Pons (tissue), 1 donor: ENCODE measurements at regions not wholly inside any gene's neighbourhood (a gene's known extent, or its start where the extent isn't known, plus 50 kb on each side); places are given as distances from the start of the nearest gene placed in this dataset.
"Not testable (repeated sequence)": the region's sequence is repeated elsewhere in the genome, so short reads cannot be mapped to it uniquely, and the experiment has no call there.

Experiments
- DNase-seq: peaks from one replicate; pipeline ENCODE4 v3.0.0-alpha.2; 2016; ENCODE audit warnings: low spot score

- DNase-seq: no peak
Measured at GRCh38 chr4:120636120-120636630, 286.4 kb downstream of the PRDM5 start.

GRCh38 chr4:120633810-120634209, 288.7 kb downstream of the PRDM5 start:
- DNase-seq: no peak

DNA sequence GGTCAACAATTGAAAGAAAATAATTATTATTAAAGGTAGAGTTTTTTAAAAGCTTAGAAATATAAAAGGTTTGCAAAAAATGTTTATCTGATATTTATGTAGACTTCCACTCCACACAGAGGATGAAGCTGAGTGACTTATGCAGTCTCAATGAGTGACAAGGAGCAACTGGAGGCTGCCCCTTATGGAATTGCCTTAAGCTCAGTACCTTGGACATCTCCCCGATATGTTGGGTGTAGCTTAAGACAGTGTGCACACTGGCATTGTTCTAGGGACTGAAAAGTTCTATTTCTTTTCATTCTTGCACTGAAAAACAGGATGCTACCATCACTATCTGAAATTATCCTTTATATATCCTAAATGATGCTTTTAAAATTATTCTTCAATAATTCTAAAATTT, 292.1 kb downstream of the PRDM5 start:
- no peak for DNase-seq

- no peak for DNase-seq
Measured at GRCh38 chr4:120629546-120630108, 292.9 kb downstream of the PRDM5 start.

DNA sequence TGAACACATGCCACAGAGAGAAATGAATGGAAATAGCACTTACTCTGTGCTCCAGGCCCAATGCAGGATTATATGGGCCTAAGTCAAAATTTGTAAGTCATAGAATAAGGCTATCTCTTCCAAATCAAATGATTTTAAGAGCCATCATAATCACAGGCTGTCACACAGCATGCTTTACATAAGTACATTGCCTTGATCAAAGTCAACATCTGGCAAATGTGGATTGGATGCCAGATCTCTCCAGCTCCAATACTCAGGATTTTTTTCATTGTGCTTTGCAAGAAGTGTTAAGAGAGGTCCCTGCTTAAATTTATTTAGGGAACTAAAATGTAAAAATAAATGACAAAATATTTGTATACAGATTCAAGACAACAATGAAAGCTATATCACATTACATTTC, 299.9 kb downstream of the PRDM5 start:
- no peak for DNase-seq

DNA sequence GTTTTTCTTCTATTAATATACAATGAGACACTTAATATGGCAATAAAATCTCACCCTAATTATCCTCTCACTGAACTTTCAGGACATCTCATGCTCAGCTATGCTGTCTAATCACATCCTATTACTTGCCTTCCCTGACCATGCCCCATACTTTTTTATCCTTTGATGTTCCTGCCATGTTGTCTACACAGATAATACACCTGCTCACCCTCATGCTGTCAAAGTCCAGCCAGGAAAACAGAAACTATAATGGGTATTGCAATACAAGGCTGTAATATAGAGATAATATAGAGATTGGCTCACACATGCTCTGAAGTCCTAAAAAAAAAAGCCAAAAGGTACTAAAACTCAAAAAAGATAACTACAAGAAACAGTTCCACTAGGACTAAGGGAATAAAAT, 305.4 kb downstream of the PRDM5 start:
- no peak for DNase-seq

- no peak for DNase-seq
Measured at GRCh38 chr4:120616041-120616440, 306.5 kb downstream of the PRDM5 start.

DNA sequence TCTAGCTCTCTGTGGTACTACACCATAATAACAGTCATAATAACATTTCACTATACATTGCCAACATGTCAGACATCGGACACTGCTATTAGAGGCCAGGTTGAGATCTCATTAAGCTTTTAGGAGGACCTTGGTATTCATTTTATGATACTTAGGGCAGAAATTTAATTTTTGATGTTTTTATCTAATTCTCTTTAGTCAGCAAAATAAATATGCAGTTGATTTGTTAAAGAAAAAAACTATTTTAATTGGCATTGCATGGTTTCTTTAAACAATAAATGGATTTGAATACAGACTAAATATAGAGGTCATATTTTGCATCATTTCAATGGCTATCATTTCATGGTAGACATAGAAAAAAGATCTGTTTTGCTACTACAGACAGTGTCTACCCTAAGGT, 308.7 kb downstream of the PRDM5 start:
- no peak for DNase-seq

DNA sequence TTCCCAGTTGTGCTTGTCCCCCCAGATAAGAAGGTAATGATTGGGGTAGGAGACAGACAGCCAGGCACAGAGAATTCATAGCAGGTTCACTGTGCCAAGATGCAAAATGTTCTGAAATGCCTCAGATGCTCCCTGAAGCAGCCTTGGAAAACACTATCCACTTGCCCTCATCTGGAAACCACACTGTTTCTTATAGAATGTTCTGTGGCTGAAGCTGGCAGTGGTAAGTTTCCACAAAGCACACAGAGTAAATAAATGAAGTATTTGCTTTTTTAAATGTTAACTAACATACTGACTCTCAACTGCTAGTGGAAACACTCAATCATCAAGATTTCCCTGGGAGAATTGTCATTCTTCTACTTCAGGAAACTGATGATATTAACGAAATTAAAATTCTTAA, 311.4 kb downstream of the PRDM5 start:
- no peak for DNase-seq

- no peak for DNase-seq
Measured at GRCh38 chr4:120591038-120591437, 331.5 kb downstream of the PRDM5 start.

- no peak for DNase-seq
Measured at GRCh38 chr4:120589787-120590186, 332.7 kb downstream of the PRDM5 start.

GRCh38 chr4:120568731-120569130, 353.8 kb downstream of the PRDM5 start:
- no peak for DNase-seq

DNA sequence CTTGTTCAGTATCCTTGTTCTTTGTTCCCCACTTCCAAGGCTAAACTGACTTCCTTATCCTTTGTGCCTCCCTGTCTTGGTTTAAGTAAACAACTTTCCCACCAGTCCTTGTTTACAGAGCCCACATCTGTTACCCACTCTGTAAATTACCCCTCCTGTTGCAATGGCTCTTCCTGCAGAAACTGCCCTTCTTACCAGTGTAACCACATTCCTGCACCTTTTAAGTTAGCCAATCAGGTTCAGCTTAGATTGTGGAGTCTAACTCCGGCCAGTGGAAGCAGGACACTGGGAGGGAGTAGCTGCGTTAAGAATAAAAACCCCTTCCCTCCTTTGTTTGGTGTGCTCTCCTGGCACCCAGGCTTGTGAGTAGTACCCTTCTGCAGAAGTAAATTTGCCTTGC, 360.9 kb downstream of the PRDM5 start:
- DNase-seq: no peak

DNA sequence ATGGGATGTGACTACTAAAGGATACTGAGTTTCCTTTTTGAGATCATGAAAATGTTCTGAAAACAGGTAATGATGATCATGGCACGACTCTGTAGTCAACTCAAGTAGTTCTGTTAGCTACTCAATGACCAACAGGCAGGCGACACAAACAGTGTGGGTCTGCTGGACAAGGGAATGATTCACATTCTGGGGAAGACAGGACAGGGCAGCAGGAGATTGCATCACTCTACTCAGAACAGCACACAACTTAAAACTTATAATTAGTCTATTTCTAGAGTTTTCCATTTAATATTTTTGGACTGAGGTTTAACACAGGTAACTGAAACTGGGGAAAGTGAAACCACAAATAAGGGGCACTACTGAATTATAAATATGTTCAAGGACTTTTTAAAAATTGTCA, 365.2 kb downstream of the PRDM5 start:
- DNase-seq: no peak

DNA sequence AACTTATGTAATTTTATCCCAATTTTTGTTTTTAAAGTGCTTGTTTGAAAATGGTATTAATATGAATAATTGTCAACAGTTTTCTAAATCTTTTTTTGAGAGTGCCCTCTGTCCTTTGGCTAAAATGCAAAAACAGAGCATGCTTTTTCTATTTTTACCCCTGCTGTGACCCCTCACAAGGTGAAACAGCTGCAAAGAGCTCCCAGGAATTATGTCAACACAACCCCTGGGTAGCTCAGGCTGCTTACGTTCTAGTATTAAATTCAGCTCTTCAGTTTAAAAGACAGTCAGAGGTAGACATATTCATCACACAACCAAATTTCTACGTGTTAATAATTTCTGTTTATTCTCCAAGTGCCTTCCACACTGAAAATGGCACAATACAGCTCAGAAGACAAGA, 367.5 kb downstream of the PRDM5 start:
- DNase-seq: no peak

DNA sequence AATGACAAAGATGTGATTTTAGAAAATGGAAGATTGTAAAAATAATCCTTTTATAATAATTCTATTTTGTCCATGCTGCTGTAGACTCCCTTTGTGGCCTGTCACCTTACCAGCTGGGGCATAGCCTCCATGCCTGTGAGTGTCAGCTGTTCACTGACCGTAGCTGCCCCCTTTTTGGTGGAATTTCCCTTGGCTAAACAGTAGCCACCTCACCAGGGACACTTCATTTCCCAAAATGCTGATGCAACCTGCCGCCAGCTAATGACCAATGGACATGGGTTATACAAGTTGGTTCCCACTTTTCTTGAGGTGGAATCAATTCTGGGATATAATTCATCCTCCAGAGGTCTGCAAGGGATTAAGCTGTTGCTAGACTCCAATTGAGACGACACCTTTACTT, 368.4 kb downstream of the PRDM5 start:
- DNase-seq: no peak

- DNase-seq: not testable (repeated sequence)
Measured at GRCh38 chr4:120550624-120551220, 371.8 kb downstream of the PRDM5 start.

DNA sequence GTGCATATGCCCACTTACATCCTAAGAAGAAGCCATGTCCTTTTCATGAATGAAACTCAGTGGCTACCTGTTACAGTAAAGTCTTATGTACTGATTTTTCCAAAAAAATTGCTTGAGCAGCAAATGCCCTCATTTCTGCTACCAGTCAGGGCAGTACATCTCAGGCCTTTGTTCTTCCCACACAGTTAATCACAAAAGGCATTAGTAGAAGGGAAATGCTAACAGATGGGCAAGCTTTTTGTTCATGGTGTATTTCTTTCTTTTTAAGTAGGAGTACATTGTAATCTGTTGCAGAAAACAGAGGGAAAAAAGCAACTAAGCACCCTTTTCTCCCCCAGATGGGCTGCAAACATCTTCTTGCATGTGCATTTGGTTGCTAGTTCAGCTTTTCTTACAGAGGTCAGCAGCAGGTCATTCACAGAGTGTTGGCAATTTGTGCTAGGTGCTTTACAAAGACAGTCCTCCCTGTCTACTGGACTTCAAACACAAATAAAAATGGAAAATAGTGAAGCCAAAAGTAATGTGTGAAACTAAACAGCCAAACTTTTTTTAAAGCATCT, 373.4 kb downstream of the PRDM5 start:
- DNase-seq: no peak

GRCh38 chr4:120545391-120545790, 377.1 kb downstream of the PRDM5 start:
- DNase-seq: no peak

- DNase-seq: no peak
Measured at GRCh38 chr4:120544838-120545237, 377.7 kb downstream of the PRDM5 start.

- no peak for DNase-seq
Measured at GRCh38 chr4:120540625-120541024, 381.9 kb downstream of the PRDM5 start.

- no peak for DNase-seq
Measured at GRCh38 chr4:120536884-120537283, 385.6 kb downstream of the PRDM5 start.

DNA sequence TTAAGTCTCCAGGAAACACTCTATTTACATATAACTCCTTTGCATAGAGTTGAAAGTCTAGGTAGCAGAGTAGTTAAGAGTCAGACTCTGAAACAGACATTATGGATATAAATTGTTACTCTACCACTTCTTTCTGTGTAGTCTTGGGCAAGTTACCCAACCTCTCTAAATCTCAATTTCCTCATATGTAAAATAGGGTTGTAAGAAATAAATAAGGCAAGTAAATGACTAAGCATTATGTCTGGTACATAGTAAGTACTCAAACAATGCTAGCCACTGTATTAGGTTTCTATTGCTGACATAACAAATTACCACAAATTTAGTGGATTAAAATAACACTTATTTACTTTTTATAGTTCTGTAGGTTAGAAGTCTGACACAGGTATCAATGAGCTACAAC, 394.1 kb downstream of the PRDM5 start:
- no peak for DNase-seq

- DNase-seq: no peak
Measured at GRCh38 chr4:120526033-120526432, 396.5 kb downstream of the PRDM5 start.
